Activated T-cell treated with anti-CD3 and anti-CD28 coated beads for 4 hours (primary cell): ENCODE measurements at regions not wholly inside any gene's neighbourhood (a gene's known extent, or its start where the extent isn't known, plus 50 kb on each side); places are given as distances from the start of the nearest gene placed in this dataset.

Experiments
- DNase-seq: peaks from one replicate; pipeline ENCODE4 v3.0.0-alpha.2; 2020

- no peak for DNase-seq
Measured at GRCh38 chr3:194219826-194220410, 84.0 kb downstream of the HES1 start.

- no peak for DNase-seq
Measured at GRCh38 chr3:194220901-194221326, 85.0 kb downstream of the HES1 start.

GRCh38 chr3:194221336-194221735 lies 85.4 kb downstream of the HES1 start:
- no peak for DNase-seq

GRCh38 chr3:194223951-194224350 lies 88.0 kb downstream of the HES1 start:
- no peak for DNase-seq

GRCh38 chr3:194224471-194225417 lies 88.8 kb downstream of the HES1 start:
- DNase-seq = no peak

GRCh38 chr3:194225418-194225812 lies 89.5 kb downstream of the HES1 start:
- DNase-seq = no peak

- DNase-seq = no peak
Measured at GRCh38 chr3:194225988-194226663, 90.2 kb downstream of the HES1 start.

GRCh38 chr3:194231929-194232832 lies 96.2 kb downstream of the HES1 start:
- DNase-seq = no peak

GRCh38 chr3:194233150-194233549 lies 97.2 kb downstream of the HES1 start:
- DNase-seq = no peak

- DNase-seq = no peak
Measured at GRCh38 chr3:194235160-194235559, 99.2 kb downstream of the HES1 start.

- DNase-seq = no peak
Measured at GRCh38 chr3:194237110-194237509, 101.2 kb downstream of the HES1 start.

GRCh38 chr3:194240766-194241165 lies 104.8 kb downstream of the HES1 start:
- no peak for DNase-seq

- no peak for DNase-seq
Measured at GRCh38 chr3:194243172-194243837, 107.4 kb downstream of the HES1 start.

- no peak for DNase-seq
Measured at GRCh38 chr3:194244167-194244566, 107.0 kb downstream of the CPN2 start.

GRCh38 chr3:194245474-194245873 lies 105.7 kb downstream of the CPN2 start:
- no peak for DNase-seq

- no peak for DNase-seq
Measured at GRCh38 chr3:194245975-194246561, 105.1 kb downstream of the CPN2 start.

- DNase-seq = no peak
Measured at GRCh38 chr3:194246709-194247349, 104.3 kb downstream of the CPN2 start.

GRCh38 chr3:194247350-194247740 lies 103.8 kb downstream of the CPN2 start:
- no peak for DNase-seq

GRCh38 chr3:194249323-194250097 lies 101.6 kb downstream of the CPN2 start:
- DNase-seq = no peak
